GM12878 (cell line): ENCODE measurements at regions not wholly inside any gene's neighbourhood (a gene's known extent, or its start where the extent isn't known, plus 50 kb on each side); places are given as distances from the start of the nearest gene placed in this dataset.

Experiments
- ATAC-seq: fragments of 200-7000 bp; cut with Tn5 transposase; 3 replicates; pipeline ENCODE4 v1.9.1; 2020; ENCODE audit warnings: mild to moderate bottlenecking, moderate library complexity
- BruUV-seq: library from RNA; stranded (reverse); fragments of 400-500 nt; replicated peaks from 2 replicates; lab custom pipeline; 2021; lab: Mats Ljungman, UMichigan
- CTCF ChIA-PET: fragments of 300-600 bp; sonication (Branson Sonifier 250); formaldehyde crosslinking; extraction: SDS; loops from one replicate; lab custom pipeline; 2021; ENCODE audit warnings: inconsistent platforms; lab: Yijun Ruan, JAX
- POLR2A ChIA-PET: fragments of 350-600 bp; formaldehyde crosslinking; extraction: SDS; loops from one replicate; lab custom pipeline; 2021; ENCODE audit warnings: inconsistent platforms; lab: Charles Lee
- RAD21 ChIA-PET: fragments of 300-600 bp; sonication (Branson Sonifier 250); formaldehyde crosslinking; loops from one replicate; lab custom pipeline; 2023; ENCODE audit warnings: antibody characterized with exemption; ENCODE audit not compliant: unreplicated experiment; lab: Charles Lee
- SMC1A ChIA-PET: fragments of 300-600 bp; sonication (Branson Sonifier 250); formaldehyde crosslinking; loops from one replicate; lab custom pipeline; 2023; ENCODE audit not compliant: unreplicated experiment, uncharacterized antibody; lab: Charles Lee
- DNase-seq: peaks from one replicate; pipeline ENCODE4 v3.0.0-alpha.2; 2011; ENCODE audit warnings: low read depth, low spot score
- FAIRE-seq: peaks from 3 replicates; lab custom pipeline; 2011; peaks lifted over from hg19 to GRCh38; lab: Jason Lieb, UNC
- H2AFZ ChIP-seq: 2 replicates; pipeline ENCODE4 v1.6.0; 2011; ENCODE audit warnings: low read depth, low read length, control low read depth; ENCODE audit not compliant: control insufficient read depth
- H3K27ac ChIP-seq: 2 replicates; pipeline ENCODE4 v1.5.1; 2011; ENCODE audit warnings: control low read depth; ENCODE audit not compliant: control insufficient read depth, insufficient read depth
- H3K27me3 ChIP-seq, 2 experiments: replicated peaks in 1 of 2; 2 replicates each; pipeline versions ENCODE4 v1.6.0 to v1.6.1; 2011; ENCODE audit warnings: low read length in 1 of 2; ENCODE audit not compliant: control insufficient read depth in 2 of 2, insufficient read depth in 2 of 2
- H3K36me3 ChIP-seq, 2 experiments: 2 replicates each; pipeline ENCODE4 v1.5.1; 2011; ENCODE audit warnings: low read length in 1 of 2; ENCODE audit not compliant: control insufficient read depth in 2 of 2, insufficient read depth in 2 of 2
- H3K4me1 ChIP-seq: 2 replicates; pipeline ENCODE4 v1.6.1; 2011; ENCODE audit warnings: mild to moderate bottlenecking, low read length, moderate library complexity, mixed read lengths; ENCODE audit not compliant: control insufficient read depth, insufficient read depth
- H3K4me2 ChIP-seq: 2 replicates; pipeline ENCODE4 v1.6.0; 2011; ENCODE audit warnings: control low read depth; ENCODE audit not compliant: control insufficient read depth, insufficient read depth
- H3K4me3 ChIP-seq: fragments of 200-600 bp; sonication (generic); 2 replicates; pipeline ENCODE4 v1.5.1; 2016
- H3K79me2 ChIP-seq: 2 replicates; pipeline ENCODE4 v1.6.0; 2011; ENCODE audit warnings: low read length; ENCODE audit not compliant: control insufficient read depth, insufficient read depth
- H3K9ac ChIP-seq: 2 replicates; pipeline ENCODE4 v1.8.0; 2011; ENCODE audit warnings: low read length, control low read depth, mixed read lengths; ENCODE audit not compliant: control insufficient read depth, insufficient read depth
- H3K9me3 ChIP-seq: replicated peaks from 3 replicates; pipeline ENCODE4 v1.5.1; 2011; ENCODE audit warnings: mild to moderate bottlenecking, low read length; ENCODE audit not compliant: control insufficient read depth, insufficient read depth
- H4K20me1 ChIP-seq: 2 replicates; pipeline ENCODE4 v1.6.0; 2011; ENCODE audit not compliant: control insufficient read depth, insufficient read depth
- CBFB ChIP-seq: IDR thresholded peaks from 2 replicates; pipeline ENCODE4 v1.6.1; 2016; ENCODE audit warnings: antibody characterized with exemption, low read depth
- CREB1 ChIP-seq: IDR thresholded peaks from 2 replicates; pipeline ENCODE4 v1.6.1; 2012; ENCODE audit warnings: low read depth, mild to moderate bottlenecking, inconsistent platforms
- NFIC ChIP-seq: IDR thresholded peaks from 2 replicates; pipeline ENCODE4 v1.6.1; 2012; ENCODE audit warnings: low read depth, mild to moderate bottlenecking, inconsistent platforms, low read length, moderate library complexity
- NFYA ChIP-seq: IDR thresholded peaks from 2 replicates; pipeline ENCODE4 v1.6.1; 2011; ENCODE audit warnings: low read depth, mild to moderate bottlenecking, low read length, improper control_type of control experiment, borderline replicate concordance
- PBX3 ChIP-seq: IDR thresholded peaks from 2 replicates; pipeline ENCODE4 v1.6.1; 2011; ENCODE audit warnings: mild to moderate bottlenecking, low read depth, low read length, moderate library complexity; ENCODE audit not compliant: insufficient replicate concordance
- REST ChIP-seq: IDR thresholded peaks from 2 replicates; pipeline ENCODE4 v1.6.1; 2012; ENCODE audit warnings: mild to moderate bottlenecking, low read depth, low read length
- RFX5 ChIP-seq: IDR thresholded peaks from 2 replicates; pipeline ENCODE4 v1.6.1; 2011; ENCODE audit warnings: low read depth, low read length, improper control_type of control experiment
- SREBF2 ChIP-seq: IDR thresholded peaks from 2 replicates; pipeline ENCODE4 v1.6.1; 2012; ENCODE audit warnings: mild to moderate bottlenecking, low read length
- TCF12 ChIP-seq: IDR thresholded peaks from 2 replicates; pipeline ENCODE4 v1.6.1; 2011; ENCODE audit warnings: low read depth, mild to moderate bottlenecking, low read length
- TCF7 ChIP-seq: IDR thresholded peaks from 2 replicates; pipeline ENCODE4 v1.6.1; 2014; ENCODE audit warnings: antibody characterized with exemption, borderline replicate concordance
- ZBTB11 ChIP-seq: fragments of 450-650 bp; formaldehyde crosslinking; IDR thresholded peaks from 2 replicates; pipeline ENCODE4 v1.5.0; 2022; ENCODE audit warnings: mild to moderate bottlenecking, missing genetic modification characterization
- ZBTB4 ChIP-seq: fragments of 450-650 bp; formaldehyde crosslinking; IDR thresholded peaks from 2 replicates; pipeline ENCODE4 v1.4.0; 2022; ENCODE audit warnings: mild to moderate bottlenecking, moderate library complexity
- ZNF384 ChIP-seq: IDR thresholded peaks from 2 replicates; pipeline ENCODE4 v1.6.1; 2012; ENCODE audit warnings: low read depth, mild to moderate bottlenecking, low read length, improper control_type of control experiment, borderline replicate concordance
- WGBS: methylation state at CpG from one replicate; pipeline ENCODE4 v1.1.6; 2016; ENCODE audit warnings: low lambda C conversion rate; ENCODE audit not compliant: insufficient replicate concordance, insufficient coverage; ENCODE audit errors: missing lambda C conversion rate; 5-methylcytosine and 5-hydroxymethylcytosine counted together
- in situ Hi-C: fragments of 300-500 bp; cut with MboI; formaldehyde crosslinking; loops from 9 replicates; pipeline ENCODE4 v1.14.3; 2018; ENCODE audit warnings: mixed read lengths
- intact Hi-C: fragments of 100-400 bp; cut with micrococcal nuclease; formaldehyde crosslinking; loops from one replicate; pipeline ENCODE4 v1.14.2; 2022; ENCODE audit not compliant: unreplicated experiment

GRCh38 chr14:98908050-98908449, 363.9 kb downstream of the BCL11B start:
- H2AFZ ChIP-seq: no peak overlapping the region
- intact Hi-C loops: no loop called here
- ChIA-PET SMC1A (no interaction called here), POLR2A (no interaction called here), CTCF (no interaction called here), RAD21 (no interaction called here)
- no peak overlapping the region for H3K9ac ChIP-seq
- in situ Hi-C loops: no loop called here
- H3K27ac ChIP-seq: no peak overlapping the region
- no peaks in the 10 kb centered on the region for H3K27me3 ChIP-seq
- H3K4me3 ChIP-seq: no peak overlapping the region
- 63% methylated on average over 4 of the region's 7 CpGs for WGBS
- H3K9me3 ChIP-seq: no peaks in the 10 kb centered on the region; the same call in 2 of the 3 replicates
- H3K4me1 ChIP-seq: no peaks in the 10 kb centered on the region
- BruUV-seq: no TSS peak
- H3K36me3 ChIP-seq: no peaks in the 10 kb centered on the region
- TF ChIP-seq ZBTB11 (CRISPR knock-in tag) (no peak), SREBF2 (no peak), TCF12 (no peak), NFIC (no peak), REST (no peak), TCF7 (no peak), NFYA (no peak), RFX5 (no peak), CBFB (no peak), ZNF384 (no peak), ZBTB4 (no peak), CREB1 (no peak), PBX3 (no peak)
- TF ChIP-seq, all 136 proteins: peak for 0
- no peaks in the 10 kb centered on the region for H4K20me1 ChIP-seq
- ATAC-seq (no peak), FAIRE-seq (no peak), DNase-seq (no peak)
- H3K4me2 ChIP-seq: no peak overlapping the region
- H3K79me2 ChIP-seq: no peaks in the 10 kb centered on the region
